ENCODE measurements at regions not wholly inside any gene's neighbourhood (a gene's known extent, or its start where the extent isn't known, plus 50 kb on each side); places are given as distances from the start of the nearest gene placed in this dataset.
"Not testable (repeated sequence)": the region's sequence is repeated elsewhere in the genome, so short reads cannot be mapped to it uniquely, and the experiment has no call there.

- DNase-seq, result no peak
Observed at GRCh38 chr11:44361813-44362212, 51.9 kb upstream of the ALX4 start.

DNA sequence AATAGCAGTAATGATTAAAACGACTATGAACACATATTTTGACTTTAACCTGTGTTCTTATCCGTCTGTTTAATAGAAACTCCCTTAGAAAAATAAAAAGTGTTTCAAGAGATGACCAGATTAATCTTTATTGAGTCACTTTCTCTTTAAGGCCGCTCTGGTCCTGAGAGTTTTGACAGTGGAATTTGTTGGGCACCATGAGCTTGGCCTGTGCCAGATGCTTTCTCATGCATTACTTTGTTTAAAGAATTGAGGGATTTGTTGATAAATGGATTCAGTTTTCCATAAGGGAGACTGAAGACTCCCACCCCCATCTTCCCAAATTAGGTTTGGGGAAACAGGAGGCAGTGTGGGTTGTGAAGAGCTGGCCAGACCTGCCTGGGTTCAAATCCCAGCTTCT is 53.2 kb upstream of the ALX4 start:
- no peak for DNase-seq

- DNase-seq, result no peak
Observed at GRCh38 chr11:44364596-44364995, 54.7 kb upstream of the ALX4 start.

DNA sequence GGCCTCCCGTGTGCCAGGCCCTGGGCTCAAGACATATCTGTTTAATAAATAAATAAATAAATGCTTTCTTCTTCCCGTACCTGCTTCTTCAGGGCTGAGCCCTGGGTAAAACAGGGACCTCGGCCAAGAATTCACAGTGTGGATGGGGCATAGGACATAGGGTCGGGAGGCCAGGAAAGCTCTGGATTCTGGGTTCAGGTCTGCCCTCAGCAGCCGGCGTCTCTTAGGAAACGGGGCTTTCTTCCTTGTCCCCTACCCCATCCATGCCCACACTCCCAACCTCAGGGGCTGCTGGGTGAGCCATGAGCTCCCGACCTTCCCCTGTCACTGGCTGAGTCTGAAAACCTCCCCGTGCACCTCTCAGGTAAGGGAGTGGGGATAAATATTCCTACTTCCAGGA is 55.7 kb upstream of the ALX4 start:
- DNase-seq, result no peak

GRCh38 chr11:44366026-44366425 is 56.1 kb upstream of the ALX4 start:
- no peak for DNase-seq

GRCh38 chr11:44366741-44367140 is 56.8 kb upstream of the ALX4 start:
- DNase-seq, result no peak

DNA sequence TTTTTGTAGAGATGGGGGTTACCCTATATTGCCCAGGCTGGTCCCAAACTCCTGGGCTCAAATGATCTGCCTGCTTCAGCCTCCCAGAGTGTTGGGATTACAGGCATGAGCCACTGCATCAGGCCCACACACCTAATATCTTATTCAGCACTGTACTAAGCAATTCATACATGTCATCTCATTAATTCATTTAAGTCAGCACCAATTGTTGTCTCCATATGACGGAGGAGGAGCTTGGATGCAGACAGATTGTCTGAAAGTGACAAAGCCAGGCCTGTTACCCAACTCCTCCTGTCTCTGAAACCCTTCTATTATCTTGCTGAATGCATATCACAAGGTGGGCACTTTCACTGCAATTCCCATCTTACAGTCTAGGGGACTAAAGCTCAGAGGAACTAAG is 57.5 kb upstream of the ALX4 start:
- DNase-seq, result no peak

GRCh38 chr11:44368886-44369285 is 58.9 kb upstream of the ALX4 start:
- no peak for DNase-seq

GRCh38 chr11:44371042-44371441 is 61.1 kb upstream of the ALX4 start:
- not testable (repeated sequence) for DNase-seq

GRCh38 chr11:44371706-44372105 is 61.8 kb upstream of the ALX4 start:
- DNase-seq, result no peak

DNA sequence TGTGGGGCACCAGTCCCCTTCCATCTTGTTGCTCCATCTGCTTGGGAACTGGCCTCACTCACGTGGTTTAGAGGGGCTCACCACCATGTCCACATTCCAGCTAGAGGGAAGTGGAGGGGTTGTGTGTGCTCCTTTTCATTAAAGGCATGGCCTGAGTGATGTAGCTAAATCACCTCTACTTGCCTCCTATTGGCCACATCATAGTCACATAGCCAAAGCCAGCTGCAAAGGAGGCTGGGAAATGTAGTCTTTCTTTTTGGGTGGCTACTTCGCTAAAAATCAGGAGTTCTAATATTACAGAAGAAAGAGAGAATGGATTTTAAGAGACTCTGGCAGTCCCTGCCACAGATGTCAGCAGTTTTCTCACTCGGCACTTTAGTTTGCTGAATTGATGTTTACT is 63.0 kb upstream of the ALX4 start:
- no peak for DNase-seq

GRCh38 chr11:44374001-44374400 is 64.1 kb upstream of the ALX4 start:
- DNase-seq, result no peak

DNA sequence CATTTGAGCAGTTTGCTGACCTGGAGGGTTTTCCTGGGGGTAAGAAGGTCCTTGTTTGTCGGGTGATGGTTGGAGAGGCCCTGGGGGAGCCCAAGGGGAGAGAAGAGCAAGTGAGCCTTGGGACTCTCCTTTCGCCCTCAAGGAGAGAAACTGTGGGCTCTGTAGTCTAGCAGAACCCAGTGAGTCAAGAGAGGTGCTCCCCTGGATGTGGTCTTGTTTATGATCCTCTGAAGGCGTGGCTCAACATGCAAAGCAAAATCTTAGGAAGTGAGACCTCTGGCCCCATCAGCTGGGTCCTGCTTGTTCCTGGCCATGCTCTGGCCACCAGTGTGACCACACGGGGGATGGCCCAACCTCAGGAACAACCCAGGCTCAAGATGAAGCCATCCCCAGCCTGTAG is 66.5 kb upstream of the ALX4 start:
- no peak for DNase-seq

GRCh38 chr11:44377121-44377520 is 67.2 kb upstream of the ALX4 start:
- DNase-seq, result no peak

GRCh38 chr11:44377914-44378321 is 68.0 kb upstream of the ALX4 start:
- no peak for DNase-seq

DNA sequence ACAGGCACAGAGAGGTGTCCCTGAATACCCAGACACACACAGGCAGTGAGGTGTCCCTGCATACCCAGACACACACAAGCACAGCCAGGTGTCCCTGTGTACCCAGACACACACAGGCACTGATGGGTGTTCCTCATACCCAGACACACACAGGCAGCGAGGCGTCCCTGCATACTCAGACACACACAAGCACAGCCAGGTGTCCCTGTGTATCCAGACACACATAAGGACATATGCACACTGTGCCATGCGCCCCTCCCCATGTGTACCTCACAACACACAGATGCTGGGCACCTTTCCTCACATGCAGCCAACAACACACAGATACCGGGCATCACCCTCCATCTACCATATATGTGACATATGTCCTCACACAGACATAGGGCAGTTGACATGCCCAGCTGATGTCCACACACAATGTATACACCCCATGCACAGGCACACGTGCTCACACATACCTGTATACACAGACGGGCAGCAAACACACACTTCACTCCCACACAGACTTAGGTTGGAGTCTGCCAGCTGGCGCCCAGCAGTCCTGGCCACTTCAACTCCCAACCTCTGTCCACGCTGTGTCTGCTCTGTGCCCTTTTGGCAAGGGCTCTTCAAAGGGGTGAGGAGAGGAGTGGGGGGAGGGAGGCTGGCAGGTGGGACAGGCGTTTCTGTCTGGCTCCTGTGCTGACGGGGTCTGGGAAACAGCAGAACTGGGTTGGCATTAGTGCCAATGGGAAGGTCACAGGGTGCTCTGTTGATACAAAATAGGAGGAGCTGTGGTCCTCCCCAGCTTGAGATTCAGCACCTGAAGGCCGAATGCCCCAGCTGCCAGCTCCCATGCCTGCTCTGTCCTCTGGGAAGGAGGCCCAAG is 69.4 kb upstream of the ALX4 start:
- DNase-seq, result no peak

GRCh38 chr11:44380009-44380313 is 70.0 kb upstream of the ALX4 start:
- DNase-seq, result no peak

DNA sequence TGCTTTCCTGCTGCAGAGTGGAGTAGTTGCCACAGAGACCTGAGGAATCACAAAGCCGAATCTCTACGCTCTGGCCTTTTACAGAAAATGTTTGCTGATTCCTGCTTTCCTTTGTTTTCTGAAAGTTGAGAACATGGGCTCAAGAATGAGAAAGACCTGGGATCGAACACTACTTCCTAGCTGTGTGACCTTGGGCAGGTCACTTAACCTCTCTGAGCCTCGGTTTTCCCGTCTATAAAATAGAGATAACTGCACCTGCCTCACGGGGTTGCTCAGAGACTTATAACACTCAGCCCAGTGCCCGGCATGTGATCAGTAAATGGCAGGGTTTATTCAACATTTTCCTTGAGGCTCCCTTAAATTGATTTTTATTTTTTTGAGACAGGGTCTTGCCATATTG is 70.9 kb upstream of the ALX4 start:
- no peak for DNase-seq

DNA sequence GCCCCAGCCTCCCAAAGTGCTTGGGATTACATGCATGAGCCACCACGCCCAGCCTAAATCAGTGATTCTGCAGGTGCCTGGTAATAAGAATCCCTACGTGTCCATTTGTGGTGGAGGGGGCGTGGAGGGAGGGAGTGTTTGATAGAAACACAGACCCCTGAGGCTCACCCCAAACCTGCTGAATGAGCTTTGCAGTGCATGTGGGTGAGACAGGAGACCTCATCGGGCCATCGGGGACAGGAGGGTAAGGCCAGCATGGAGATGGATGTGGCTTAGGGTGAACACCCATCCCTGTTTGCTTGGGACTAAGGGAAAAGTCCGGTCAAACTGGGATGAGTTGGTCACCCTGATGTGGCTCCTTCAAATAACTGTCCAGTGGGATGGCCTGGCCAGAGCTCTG is 71.3 kb upstream of the ALX4 start:
- no peak for DNase-seq

GRCh38 chr11:44382118-44382517 is 72.2 kb upstream of the ALX4 start:
- no peak for DNase-seq

DNA sequence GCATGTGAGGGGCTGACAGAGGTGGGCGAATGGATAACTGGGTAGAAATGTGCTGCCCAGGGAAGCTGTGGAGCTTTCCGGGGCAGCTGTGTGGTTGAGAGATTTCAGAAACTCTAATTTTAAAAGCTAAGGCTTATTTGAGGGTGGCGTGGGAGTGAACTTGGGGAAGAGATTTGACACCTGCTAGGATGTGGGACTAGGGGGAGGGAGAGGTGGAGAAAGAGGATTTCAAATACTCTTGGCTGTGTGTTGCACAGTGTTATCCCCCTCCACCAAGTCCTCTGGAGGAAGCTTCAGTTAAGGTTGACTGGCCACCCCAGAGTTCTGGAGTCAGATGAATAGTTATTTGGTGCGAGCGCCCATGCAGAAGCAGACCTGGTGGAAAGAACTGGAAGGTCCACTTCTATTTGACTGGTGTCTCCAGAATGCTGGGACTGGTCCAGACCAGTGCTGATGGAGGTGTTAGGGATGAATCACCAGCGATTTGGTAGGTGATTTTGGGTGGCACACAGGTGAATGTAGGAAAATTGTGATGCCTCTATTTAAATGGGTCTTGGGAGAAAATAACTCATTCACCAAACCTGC is 72.8 kb upstream of the ALX4 start:
- no peak for DNase-seq

DNA sequence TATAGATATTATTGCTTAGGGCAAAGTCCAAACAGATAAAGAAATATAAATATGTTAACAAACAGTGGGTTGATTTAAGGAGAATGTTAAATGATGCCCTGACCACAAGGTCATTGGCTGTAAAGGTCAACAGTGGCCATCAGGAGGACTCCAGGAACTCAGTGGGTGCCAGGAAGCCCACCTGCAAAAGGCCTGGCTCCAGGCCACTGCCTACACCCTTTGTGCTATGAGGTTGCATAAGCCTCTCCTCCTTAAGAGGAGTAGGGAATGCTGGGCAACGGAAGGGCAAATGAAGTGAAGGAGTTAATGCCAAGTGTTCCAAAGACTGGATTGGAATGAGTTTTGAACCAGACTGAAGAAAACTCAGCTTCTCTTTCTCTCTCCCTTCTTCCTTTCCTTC is 73.3 kb upstream of the ALX4 start:
- DNase-seq, result no peak

DNA sequence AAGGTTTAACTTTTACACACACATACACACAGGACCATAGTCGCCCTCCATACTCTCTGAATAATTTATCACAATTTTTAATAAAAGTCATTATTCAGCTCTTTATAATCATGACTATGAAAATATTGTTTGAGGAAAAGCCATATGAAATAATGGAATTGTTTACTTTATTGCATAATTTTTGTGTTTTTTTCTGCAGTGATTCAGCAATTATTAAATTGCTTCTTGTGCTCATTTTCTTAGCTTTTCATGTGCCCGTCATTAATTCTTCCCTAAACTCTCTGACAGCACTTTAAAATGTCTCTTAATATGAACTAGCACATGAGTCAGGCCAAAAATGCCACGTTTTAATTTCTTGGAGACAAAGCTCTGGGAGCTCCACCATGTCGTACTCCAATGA is 77.5 kb upstream of the ALX4 start:
- no peak for DNase-seq

DNA sequence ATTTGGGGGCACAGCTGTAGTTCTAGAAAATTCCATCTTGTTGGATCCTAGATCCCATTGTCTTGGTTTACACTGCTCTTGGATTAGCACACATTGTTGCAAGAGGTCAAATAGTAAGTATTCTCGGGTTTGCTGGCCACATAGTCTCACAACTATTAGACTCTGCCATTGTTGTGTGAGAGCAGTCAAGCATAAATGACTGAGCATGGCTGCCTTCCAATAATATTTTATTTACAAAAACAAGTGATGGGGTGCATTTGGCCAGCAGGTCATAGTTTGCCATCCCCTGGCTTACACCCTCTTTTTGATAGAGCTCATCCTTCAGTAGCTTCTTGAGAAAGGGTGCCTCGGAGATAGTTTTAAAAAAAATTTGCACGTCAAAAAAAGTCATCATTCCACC is 77.9 kb upstream of the ALX4 start:
- no peak for DNase-seq
